ENCODE measurements at regions not wholly inside any gene's neighbourhood (a gene's known extent, or its start where the extent isn't known, plus 50 kb on each side); places are given as distances from the start of the nearest gene placed in this dataset.

- no peak overlapping the region for H3K4me3 Mint-ChIP-seq (ENCODE audit: unreplicated experiment)
- H3K36me3 Mint-ChIP-seq (ENCODE audit: low read depth): peaks cover 6% of the 10 kb centered on the region
- TF ChIP-seq CTCF (IDR thresholded peaks at IDR 0.05): no peak
- peaks cover 3% of the 10 kb centered on the region for H3K9me3 Mint-ChIP-seq (ENCODE audit: low read depth)
- no peak overlapping the region for H3K27ac Mint-ChIP-seq (ENCODE audit: unreplicated experiment)
- no peak for DNase-seq (ENCODE audit: low spot score)
- H3K4me1 Mint-ChIP-seq (ENCODE audit: low read depth): no peaks in the 10 kb centered on the region
- H3K27me3 Mint-ChIP-seq (ENCODE audit: low read depth): peaks cover 6% of the 10 kb centered on the region
Observed at GRCh38 chr5:142455856-142456255, 131.0 kb upstream of the SPRY4 start.

GRCh38 chr5:142453932-142454331 lies 129.1 kb upstream of the SPRY4 start:
- H3K4me1 Mint-ChIP-seq (ENCODE audit: low read depth): no peaks in the 10 kb centered on the region
- peaks cover 14% of the 10 kb centered on the region for H3K36me3 Mint-ChIP-seq (ENCODE audit: low read depth)
- TF ChIP-seq CTCF (IDR thresholded peaks at IDR 0.05): no peak
- peaks cover 12% of the 10 kb centered on the region for H3K9me3 Mint-ChIP-seq (ENCODE audit: low read depth)
- DNase-seq (ENCODE audit: low spot score): no peak
- peaks cover 5% of the 10 kb centered on the region for H3K27me3 Mint-ChIP-seq (ENCODE audit: low read depth)
- no peak overlapping the region for H3K4me3 Mint-ChIP-seq (ENCODE audit: unreplicated experiment)
- no peak overlapping the region for H3K27ac Mint-ChIP-seq (ENCODE audit: unreplicated experiment)

- no peak for DNase-seq (ENCODE audit: low spot score)
- TF ChIP-seq CTCF (IDR thresholded peaks at IDR 0.05): no peak
- H3K27me3 Mint-ChIP-seq (ENCODE audit: low read depth): peaks cover 2% of the 10 kb centered on the region
- peaks cover 14% of the 10 kb centered on the region for H3K36me3 Mint-ChIP-seq (ENCODE audit: low read depth)
- H3K4me1 Mint-ChIP-seq (ENCODE audit: low read depth): peaks cover 11% of the 10 kb centered on the region
- no peak overlapping the region for H3K4me3 Mint-ChIP-seq (ENCODE audit: unreplicated experiment)
- H3K27ac Mint-ChIP-seq (ENCODE audit: unreplicated experiment): no peak overlapping the region
- H3K9me3 Mint-ChIP-seq (ENCODE audit: low read depth): peaks cover 15% of the 10 kb centered on the region
Observed at GRCh38 chr5:142450419-142450818, 125.6 kb upstream of the SPRY4 start.

GRCh38 chr5:142447887-142448286 lies 123.1 kb upstream of the SPRY4 start:
- H3K36me3 Mint-ChIP-seq (ENCODE audit: low read depth): peaks cover 14% of the 10 kb centered on the region
- peaks cover 21% of the 10 kb centered on the region for H3K4me1 Mint-ChIP-seq (ENCODE audit: low read depth)
- H3K9me3 Mint-ChIP-seq (ENCODE audit: low read depth): peaks cover 15% of the 10 kb centered on the region
- H3K27me3 Mint-ChIP-seq (ENCODE audit: low read depth): no peaks in the 10 kb centered on the region
- no peak overlapping the region for H3K27ac Mint-ChIP-seq (ENCODE audit: unreplicated experiment)
- no peak for DNase-seq (ENCODE audit: low spot score)
- no peak for TF ChIP-seq CTCF (IDR thresholded peaks at IDR 0.05)
- no peak overlapping the region for H3K4me3 Mint-ChIP-seq (ENCODE audit: unreplicated experiment)

GRCh38 chr5:142446960-142447279 lies 122.1 kb upstream of the SPRY4 start:
- Mint-ChIP-seq H3K36me3 (ENCODE audit: low read depth) (peaks cover 11% of the 10 kb centered on the region), H3K4me3 (ENCODE audit: unreplicated experiment) (no peak overlapping the region), H3K9me3 (ENCODE audit: low read depth) (peaks cover 15% of the 10 kb centered on the region), H3K27ac (ENCODE audit: unreplicated experiment) (peak overlapping the region; percentile 89), H3K4me1 (ENCODE audit: low read depth) (peaks cover 22% of the 10 kb centered on the region), H3K27me3 (ENCODE audit: low read depth) (no peaks in the 10 kb centered on the region)
- DNase-seq (ENCODE audit: low spot score): no peak
- TF ChIP-seq CTCF (IDR thresholded peaks at IDR 0.05): no peak

All from chondrocyte (in vitro differentiated cells).